Fibroblast of the conjunctiva (primary cell): ENCODE measurements at regions not wholly inside any gene's neighbourhood (a gene's known extent, or its start where the extent isn't known, plus 50 kb on each side); places are given as distances from the start of the nearest gene placed in this dataset.

Experiments
- DNase-seq: peaks from one replicate; pipeline ENCODE4 v3.0.0-alpha.2; 2010; ENCODE audit warnings: low read depth

DNA sequence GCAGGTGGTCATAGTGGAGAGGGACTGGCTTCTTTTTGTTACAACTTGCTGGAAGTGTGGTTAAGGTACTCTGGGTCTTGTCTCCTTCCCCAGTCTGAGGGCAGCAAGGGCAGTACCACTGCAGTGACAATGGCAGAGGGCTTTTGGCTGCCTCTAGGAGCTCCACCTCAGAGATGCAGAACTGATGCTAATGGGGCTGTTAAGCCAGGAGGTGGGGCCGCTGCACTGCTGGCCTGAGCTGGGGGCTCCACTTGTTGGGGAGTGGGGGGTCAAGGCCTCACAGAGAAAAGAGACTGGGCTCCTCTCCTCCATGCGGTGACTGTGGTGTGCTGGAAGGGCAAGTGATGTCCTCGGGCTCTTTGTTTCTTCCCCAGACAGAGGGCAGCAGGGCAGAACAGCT, 135.7 kb downstream of the DSEL start:
- DNase-seq = no peak

DNA sequence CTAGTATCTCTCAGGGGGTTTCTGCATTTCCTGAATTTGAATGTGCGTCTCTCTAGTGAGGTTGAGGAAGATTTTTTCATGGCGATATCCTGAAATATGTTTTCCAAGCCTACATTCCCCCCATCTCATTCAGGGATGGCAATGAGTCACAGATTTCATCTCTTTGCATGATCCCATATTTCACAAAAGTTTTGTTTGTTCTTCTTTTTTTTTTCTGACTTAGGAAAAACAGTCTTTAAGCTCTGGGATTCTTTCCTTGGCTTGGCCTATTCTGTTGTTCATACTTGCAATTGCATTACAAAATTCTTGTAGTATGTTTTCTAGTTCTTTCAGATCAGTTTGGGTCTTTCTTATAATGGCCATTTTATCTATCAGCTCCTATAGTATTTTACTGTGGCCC, 136.5 kb downstream of the DSEL start:
- no peak for DNase-seq

DNA sequence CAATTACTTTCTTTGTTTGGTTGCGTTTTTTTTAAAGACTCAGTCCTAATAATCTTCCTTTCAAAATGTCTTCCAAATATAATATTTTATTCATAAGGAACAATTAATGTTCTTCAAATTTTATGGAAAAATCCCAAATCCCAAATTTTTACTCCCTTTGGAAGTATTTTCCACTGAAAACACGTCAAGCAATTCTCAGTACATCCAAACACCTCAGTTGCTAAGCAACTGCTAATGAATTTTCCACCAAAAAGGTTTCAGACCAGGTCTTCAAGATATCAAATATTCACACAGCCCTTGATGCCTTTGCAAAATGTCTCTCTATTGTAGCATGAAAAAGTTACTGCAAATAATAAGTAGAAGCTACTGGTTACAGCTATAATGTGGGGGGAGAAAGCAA, 140.1 kb downstream of the DSEL start:
- DNase-seq = no peak

DNA sequence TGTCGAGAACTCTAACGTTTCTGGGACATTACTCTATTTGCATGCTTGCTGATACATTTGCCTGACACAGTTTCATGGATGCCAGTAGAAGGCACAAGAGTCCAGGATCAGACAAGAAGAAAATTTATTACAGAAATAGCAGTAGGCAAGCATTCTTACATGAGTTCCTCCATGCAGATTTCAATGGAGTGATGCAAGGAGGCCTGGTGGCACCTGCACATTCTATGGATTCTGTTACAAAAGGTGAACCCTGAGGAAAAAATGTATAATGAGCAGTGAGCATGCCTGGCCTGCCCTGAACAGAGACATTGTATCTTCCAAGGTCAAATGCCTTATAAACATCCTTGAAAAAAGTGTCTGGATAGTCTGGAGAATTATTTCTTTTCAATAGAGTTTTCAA, 142.9 kb downstream of the DSEL start:
- DNase-seq = no peak

DNA sequence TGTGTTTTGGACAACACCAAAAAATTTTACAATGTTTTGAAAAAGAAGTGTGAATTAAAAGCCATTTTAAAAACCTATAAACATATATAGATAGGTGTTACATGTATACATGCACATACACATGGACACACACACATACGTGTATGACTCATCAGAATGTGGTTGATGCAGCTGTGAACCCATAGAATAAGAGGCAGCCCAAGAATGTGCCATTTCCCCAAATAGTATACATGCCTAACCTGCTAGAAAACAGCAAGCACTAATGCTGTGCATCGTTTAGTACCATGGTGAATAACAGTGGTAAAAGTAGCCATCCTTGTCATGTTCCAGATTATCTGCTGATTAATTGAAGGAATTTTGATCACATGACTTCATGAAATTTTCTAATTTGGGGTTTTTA, 149.0 kb downstream of the DSEL start:
- DNase-seq = no peak

DNA sequence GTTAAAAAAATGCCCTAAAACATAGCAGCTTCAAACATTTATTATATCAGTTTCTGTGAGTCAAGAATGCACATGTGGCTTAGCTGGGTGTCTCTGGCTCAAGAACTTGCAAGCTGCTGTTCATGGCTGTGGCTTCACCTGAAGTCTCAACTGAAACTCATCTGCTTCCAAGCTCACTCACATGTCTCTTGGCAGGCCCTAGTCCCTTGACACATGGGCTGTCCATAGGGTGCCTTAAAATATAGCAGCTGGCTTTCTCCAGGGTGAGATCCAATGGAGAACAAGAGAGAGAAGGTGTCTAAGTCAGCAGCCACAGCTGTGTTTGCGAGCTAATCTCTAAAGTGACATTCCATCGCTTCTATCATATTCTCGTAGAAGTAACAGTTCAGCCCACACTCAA, 152.8 kb downstream of the DSEL start:
- DNase-seq = no peak

DNA sequence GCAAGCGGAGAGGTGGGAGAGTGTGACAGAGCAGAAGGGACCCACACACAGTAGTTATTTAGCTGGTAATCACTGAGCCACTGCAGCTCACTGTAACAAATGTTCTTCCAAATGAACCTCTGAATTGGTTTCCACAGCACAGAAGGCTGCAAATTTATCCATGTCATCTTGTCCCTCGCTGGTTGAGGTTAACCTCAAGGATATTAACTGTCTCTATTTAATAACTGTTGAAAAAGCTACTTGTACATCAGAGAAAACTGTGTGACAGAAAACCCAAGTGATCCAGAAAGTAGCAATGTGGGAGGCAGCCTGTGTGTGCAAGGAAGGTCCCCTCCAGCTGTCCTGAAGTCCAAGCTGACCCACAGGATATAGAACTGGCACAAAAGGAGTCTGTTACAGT, 153.6 kb downstream of the DSEL start:
- DNase-seq = no peak

DNA sequence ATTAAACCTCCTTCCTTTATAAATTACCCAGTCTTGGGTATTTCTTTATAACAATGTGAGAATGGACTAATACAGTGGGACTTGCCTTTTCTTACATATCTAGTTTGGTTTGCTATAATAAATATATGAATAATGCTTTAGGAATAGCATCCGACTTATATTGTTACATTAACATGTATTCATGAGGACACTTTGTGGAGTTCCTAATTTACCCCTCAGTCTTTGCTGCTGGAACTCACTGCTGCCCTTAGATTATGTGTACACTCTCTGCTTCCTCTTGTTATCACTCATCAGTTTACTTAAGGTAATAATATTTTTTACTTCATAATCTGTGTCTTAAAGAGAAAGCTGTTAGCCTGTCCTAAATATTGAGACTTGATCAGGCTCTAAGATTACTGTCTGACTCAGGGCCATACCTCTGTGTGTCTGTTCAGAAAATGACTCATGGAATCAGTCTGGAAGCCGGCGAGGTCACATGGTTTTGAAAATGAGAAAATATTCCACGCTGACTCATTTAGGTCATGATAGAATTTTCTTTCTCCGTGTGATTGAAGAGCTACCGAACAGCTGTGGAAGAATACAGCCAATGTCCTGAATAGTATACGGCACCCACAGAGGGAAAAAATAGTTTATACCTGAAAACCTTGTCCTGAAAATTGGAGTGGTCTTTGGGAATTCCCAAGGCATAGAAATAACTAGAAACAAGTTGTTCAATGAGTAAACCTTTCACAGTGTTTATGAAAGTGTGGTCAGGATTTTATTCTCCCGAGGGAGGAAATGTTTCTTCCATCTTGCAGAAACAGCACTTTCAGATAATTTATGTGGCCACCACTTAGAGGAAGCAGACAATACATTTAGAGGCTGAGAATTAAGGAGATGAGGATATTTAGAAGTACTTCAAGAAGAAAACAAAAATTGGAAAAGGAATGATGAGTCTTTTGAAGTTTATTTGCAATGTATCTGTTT, 156.4 kb downstream of the DSEL start:
- DNase-seq = peak; percentile 76

DNA sequence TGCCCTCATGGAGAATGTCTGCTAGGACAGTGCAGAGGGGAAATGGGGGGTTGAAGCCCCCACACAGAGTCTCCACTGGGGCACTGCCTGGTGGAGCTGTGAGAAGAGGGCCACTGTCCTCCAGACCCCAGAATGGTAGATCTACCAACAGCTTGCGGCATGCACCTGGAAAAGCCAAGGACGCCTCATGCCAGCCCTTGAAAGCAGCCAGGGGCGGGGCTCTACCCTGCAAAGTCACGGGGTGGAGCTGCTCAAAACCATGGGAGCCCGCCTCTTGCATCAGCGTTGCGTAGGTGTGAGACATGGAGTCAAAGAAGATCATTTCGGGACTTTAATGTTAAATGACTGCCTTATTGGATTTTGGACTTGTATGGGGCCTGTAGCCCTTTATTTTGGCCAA, 157.6 kb downstream of the DSEL start:
- no peak for DNase-seq

DNA sequence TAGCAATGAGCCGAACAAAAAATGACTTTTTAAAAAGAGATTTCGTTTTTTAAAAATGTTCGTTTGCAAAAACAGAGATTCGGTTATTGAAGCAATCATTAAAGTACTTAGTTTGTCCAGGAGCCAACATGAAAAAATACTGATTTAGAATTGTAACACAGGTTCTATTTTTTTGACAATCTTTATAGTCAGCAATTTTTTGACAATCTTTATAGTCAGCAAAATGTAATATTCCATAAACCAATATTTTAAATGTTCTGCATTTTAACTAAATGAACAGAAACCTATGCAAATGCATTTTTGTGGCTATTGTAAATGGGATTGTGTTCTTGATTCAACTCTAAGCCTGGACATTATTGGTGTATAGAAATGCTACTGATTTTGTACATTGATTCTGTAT, 161.8 kb downstream of the DSEL start:
- DNase-seq = no peak

DNA sequence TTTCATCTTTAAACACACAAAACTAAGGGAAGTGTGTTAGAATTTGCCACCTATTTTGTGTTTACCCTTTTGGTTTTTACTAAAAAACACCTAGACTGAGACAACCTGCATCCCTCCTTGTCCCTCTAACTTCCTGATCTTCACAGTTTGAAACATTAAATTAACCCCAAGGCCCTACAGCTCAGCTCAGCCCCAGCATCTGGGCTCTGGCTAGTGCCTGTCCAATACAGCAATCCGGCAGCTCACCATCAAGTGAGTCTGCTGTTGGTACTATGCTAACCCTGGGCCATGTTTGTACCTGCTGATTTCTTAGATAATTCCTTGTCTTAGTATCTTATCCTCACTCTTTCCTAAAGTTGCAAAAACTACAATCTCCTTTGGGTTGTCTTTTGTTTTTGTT, 162.4 kb downstream of the DSEL start:
- no peak for DNase-seq

DNA sequence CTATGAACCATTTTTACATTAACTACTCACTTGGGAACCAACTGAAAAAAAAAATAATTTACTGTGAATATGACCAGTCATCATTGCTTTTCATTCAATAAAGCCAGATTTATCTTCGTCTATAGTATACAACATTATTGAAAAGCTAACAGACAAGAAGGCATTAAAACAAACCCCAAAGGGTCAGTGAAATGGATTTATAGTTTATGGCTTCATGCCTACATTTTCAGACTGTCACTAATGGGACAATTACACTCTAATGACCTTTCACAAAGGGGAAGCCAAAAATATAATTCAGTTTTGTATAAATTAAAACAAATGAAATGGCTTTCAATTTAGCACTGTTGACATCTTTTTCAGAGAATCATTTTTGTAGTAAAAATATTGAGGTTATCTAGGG, 169.1 kb downstream of the DSEL start:
- no peak for DNase-seq

DNA sequence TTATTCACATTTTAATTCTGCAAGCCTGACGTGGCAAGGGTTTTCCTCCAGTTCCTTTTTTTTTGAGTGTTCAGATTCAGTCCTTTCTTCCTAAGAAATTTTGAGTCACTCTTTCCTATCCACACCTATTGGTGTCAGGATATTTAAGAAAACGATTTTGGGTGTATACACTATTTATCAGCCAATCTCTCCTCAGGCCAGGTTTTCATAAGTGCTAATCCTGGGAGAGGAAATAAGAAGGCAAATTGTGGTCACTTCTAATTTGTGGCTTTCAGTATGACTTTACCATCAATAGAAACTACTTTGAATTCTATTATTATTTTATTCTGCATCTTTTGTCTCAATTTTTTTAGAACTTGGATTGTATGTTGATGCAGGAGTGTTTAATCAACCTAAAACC, 174.4 kb downstream of the DSEL start:
- DNase-seq = no peak

DNA sequence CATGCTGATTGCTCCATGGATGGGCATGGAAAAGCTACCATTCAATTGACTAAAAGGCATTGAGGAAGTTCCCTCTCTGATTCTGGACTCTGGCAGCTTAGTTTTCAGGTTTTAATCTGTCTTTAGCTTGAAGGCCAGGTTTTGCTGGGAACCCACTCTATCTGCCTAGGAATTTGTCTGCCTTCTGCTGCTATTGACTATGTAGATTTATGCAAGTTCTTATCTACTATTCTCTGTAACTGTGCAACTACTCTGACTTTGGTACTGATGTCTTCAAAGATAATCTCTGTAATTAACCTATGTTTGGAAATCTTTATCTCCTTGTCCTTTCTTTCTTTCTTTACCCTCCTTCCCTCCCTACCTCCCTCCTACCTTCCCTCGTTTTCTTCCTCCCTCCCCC, 178.8 kb downstream of the DSEL start:
- no peak for DNase-seq

DNA sequence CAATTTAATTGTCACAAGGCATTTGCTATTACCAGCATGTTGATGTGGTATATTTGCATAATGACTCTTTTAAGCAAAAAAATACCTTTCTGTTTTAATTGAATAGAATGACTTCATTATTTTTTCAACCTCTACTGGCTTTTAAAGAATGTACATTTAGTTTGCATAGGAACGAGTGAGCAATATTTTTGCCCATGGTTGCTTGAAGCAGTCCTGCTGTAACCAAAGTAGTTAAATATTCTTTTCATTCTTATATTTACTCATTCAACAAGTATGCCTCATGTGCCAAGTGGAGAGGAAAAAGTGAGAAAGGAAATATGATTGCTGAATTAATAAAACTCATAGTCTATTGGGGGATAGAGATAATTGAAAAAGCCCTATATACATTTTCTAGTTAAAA, 184.7 kb downstream of the DSEL start:
- no peak for DNase-seq

DNA sequence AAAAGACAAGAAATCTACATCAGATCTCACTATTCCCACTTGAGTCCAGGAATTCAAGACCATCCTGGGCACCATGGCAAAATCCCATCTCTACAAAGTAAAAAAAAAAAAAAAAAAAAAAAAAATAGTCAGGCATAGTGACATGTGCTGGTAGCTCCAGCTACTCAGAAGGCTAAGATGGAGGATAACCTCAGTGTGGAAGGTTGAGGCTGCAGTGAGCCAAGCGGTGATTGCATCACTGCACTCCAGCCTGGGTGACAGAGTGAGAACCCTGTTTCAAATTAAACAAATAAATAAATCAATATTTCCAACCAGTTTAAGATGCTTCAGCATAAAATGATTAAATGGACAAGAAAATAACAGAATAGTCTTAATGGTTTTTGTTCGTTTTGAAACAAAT, 197.4 kb downstream of the DSEL start:
- no peak for DNase-seq

DNA sequence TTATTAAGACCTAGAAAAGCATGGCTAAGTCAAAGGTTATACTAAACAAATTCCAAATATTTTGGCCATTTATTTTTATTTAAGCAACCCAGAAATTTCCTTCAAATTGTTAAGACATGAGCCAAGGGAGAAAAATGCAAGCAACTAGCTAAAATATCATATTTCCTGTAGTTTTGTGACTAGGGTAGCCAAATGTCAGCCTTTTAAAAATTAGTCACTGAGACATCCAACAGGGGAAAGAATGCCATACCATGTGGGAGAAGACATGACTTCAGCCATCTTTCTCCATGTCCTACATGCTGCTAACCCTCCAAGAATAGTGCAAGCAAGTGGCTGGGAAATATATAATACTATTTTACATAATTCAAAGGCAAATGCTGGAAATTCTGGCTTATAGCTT, 197.9 kb downstream of the DSEL start:
- peak; percentile 17 for DNase-seq

DNA sequence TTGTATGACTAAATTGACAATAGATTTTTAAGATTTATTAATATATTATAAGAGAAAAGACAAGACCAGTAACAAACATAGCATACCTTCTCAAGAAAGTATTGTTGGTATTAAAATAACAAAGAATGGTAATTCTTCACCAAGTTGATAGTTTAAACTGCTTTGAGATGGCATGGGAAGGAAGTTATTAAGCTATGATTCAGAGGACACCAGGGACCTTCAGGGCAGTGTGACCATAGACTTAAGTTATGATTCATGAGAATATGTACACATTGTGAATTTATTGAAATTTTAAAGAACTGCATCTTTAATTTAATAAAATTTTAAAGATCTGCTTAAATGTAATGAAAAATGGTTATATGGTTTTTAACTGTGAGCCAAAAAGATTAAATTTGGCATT, 205.7 kb downstream of the DSEL start:
- DNase-seq = no peak

DNA sequence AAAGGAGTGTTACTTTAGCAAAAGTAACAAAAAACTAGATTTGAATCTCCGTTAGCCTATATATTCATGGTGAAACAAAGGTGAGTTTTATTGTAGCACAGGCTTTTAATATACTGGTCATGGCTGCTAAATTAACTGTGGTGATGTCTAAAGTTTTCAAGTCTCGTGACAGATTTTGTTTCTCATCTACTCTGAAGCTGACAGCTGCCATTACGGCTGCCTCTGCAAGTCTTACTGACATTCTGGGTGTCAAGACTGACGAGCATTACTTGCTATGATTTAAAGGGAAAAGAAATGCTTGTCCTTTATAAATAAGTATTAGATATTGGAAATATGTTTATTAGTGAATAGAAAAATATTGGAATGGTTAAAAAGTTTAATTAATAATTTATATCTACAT, 207.7 kb downstream of the DSEL start:
- no peak for DNase-seq

DNA sequence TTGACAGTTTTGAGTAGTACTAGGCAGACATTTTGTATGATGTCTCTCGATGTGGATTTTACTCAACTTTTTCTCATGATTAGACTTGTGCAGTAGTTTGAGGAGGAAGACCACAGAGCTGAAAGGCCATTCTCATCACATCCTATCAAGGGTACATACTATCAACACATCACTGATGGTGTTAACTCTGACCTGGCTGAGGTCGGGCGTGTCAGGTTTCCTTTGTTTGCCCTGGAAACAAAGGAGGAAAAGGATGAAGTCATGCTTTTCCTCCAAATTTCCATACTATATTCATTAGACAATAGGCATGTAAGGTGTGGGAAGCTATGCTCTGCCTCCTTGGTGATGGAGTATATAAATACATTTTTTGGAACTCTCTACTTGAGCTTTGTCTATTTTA, 211.1 kb downstream of the DSEL start:
- DNase-seq = no peak

DNA sequence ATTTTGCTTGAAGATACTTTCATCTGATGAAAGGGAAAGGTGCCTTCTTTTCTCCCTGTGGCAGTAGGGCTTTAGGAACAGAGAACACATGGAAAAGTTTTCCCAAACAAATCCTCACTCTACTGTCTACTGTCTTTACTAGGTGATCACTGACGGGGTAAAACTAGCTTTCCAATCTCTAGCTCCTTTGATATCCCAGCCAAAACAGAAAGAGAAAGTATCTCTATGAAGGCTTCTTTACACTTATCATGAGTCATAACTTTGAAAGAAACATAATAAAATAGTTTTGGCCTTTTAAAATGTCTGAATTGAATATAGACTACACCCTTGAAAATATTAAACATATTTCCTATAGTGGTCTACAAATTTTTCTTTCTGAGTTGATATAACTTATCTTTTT, 214.5 kb downstream of the DSEL start:
- no peak for DNase-seq

DNA sequence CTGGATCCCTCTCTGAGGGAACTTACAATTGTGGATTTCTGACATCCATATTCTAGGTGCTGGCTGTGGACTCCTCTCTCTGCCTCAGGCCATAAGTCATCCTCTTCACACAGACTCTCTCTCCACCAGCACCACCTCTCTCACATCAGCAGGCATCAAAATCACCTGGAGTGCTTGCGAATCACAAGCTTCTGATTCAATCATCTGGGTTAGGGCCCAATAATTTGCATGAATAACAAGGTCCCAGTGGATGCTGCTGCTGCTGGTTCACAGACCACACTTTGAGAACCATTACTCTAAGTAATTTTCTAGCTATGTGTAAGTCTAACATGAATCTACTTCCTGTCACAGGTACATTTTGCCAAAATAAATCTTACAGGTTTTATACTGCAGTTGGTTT, 214.9 kb downstream of the DSEL start:
- DNase-seq = no peak

DNA sequence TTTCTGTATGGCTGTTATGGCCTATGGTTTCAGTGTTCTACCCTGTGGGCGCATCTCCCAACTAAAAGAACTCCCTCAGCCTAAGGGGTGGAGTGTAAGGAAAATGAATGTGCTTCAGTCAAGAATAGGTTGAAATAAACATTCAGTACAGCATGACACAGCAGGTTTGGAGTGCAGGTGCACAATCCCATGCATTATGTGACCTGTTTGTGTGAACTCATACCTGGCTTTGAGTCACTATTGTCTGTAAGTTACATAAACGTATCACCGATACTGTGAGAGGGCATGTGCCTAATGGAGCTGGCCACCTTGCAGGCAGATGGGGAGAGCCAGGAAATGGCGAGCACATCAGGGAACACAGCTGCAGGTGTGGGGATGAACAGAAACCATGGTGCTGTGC, 216.0 kb downstream of the DSEL start:
- DNase-seq = no peak

DNA sequence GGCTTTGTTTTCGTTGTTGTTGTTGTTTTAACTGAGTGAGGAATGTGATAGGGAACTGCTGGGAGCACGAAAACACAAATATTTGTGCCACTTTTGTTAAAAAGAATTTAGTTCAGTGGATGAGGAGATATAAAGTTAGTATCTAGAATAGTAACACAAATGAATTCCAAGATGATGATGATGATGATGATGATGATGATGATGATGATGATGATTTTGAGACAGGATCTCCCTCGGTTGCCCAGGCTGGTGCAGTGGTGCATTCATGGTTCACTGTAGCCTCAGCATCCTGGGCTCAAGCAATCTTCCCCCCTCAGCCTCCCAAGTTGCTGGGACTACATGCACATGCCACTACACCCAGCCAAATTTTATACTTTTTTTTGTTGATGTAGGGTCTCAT, 223.7 kb downstream of the DSEL start:
- DNase-seq = no peak
